ENCODE measurements at regions not wholly inside any gene's neighbourhood (a gene's known extent, or its start where the extent isn't known, plus 50 kb on each side); places are given as distances from the start of the nearest gene placed in this dataset.

GRCh38 chr3:56896357-56896756 lies 94.6 kb upstream of the ARHGEF3 start:
- in situ Hi-C loops (cut with HindIII; ENCODE audit: low pct_unique_long_range_greater_than_20kb, low sequenced_read_pairs) (no loop called here), intact Hi-C loops (cut with micrococcal nuclease; ENCODE audit: unreplicated experiment) (no loop called here)
- BruUV-seq (replicated peaks), result no TSS peak
- TF ChIP-seq, protein P1, sequence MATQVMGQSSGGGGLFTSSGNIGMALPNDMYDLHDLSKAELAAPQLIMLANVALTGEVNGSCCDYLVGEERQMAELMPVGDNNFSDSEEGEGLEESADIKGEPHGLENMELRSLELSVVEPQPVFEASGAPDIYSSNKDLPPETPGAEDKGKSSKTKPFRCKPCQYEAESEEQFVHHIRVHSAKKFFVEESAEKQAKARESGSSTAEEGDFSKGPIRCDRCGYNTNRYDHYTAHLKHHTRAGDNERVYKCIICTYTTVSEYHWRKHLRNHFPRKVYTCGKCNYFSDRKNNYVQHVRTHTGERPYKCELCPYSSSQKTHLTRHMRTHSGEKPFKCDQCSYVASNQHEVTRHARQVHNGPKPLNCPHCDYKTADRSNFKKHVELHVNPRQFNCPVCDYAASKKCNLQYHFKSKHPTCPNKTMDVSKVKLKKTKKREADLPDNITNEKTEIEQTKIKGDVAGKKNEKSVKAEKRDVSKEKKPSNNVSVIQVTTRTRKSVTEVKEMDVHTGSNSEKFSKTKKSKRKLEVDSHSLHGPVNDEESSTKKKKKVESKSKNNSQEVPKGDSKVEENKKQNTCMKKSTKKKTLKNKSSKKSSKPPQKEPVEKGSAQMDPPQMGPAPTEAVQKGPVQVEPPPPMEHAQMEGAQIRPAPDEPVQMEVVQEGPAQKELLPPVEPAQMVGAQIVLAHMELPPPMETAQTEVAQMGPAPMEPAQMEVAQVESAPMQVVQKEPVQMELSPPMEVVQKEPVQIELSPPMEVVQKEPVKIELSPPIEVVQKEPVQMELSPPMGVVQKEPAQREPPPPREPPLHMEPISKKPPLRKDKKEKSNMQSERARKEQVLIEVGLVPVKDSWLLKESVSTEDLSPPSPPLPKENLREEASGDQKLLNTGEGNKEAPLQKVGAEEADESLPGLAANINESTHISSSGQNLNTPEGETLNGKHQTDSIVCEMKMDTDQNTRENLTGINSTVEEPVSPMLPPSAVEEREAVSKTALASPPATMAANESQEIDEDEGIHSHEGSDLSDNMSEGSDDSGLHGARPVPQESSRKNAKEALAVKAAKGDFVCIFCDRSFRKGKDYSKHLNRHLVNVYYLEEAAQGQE (IDR thresholded peaks at IDR 0.05; ENCODE audit: insufficient read depth in 1 of 2, low read depth in 2 of 2, low read length in 1 of 2), result no peak
- TF ChIP-seq CTCF (IDR thresholded peaks at IDR 0.05) (no peak), TCF7L2 (IDR thresholded peaks at IDR 0.05; ENCODE audit: low read depth, low read length) (no peak), SIN3A (IDR thresholded peaks at IDR 0.05; ENCODE audit: borderline replicate concordance, insufficient read depth, low read depth, low read length) (no peak), POLR2AphosphoS5 (IDR thresholded peaks at IDR 0.05; ENCODE audit: low read depth, low read length) (no peak)
- CTCF ChIA-PET, result no interaction called here
- Histone ChIP-seq H3K4me1 (ENCODE audit: control insufficient read depth, insufficient read depth, low read length) (no peaks in the 10 kb centered on the region), H3K9me3 (ENCODE audit: control insufficient read depth, insufficient read depth, low read depth, low read length) (no peaks in the 10 kb centered on the region), H3K27me3 (ENCODE audit: control insufficient read depth, insufficient read depth, low read length) (no peaks in the 10 kb centered on the region), H3K36me3 (ENCODE audit: control insufficient read depth, insufficient read depth, low read length) (no peaks in the 10 kb centered on the region), H3K27ac (ENCODE audit: low read length) (no peak overlapping the region), H3K4me3 (ENCODE audit: low read depth in 2 of 2, low read length in 2 of 2) (no peak overlapping the region)
- ATAC-seq (no peak), DNase-seq (ENCODE audit: low read depth, low spot score) (no peak)
- POLR2A ChIA-PET, result no interaction called here

GRCh38 chr3:56894881-56895431 lies 93.2 kb upstream of the ARHGEF3 start:
- TF ChIP-seq POLR2AphosphoS5 (IDR thresholded peaks at IDR 0.05; ENCODE audit: low read depth, low read length) (no peak), CTCF (IDR thresholded peaks at IDR 0.05) (no peak), SIN3A (IDR thresholded peaks at IDR 0.05; ENCODE audit: borderline replicate concordance, insufficient read depth, low read depth, low read length) (no peak), TCF7L2 (IDR thresholded peaks at IDR 0.05; ENCODE audit: low read depth, low read length) (no peak)
- TF ChIP-seq, protein P1 (IDR thresholded peaks at IDR 0.05; ENCODE audit: insufficient read depth in 1 of 2, low read depth in 2 of 2, low read length in 1 of 2), result no peak
- intact Hi-C loops (cut with micrococcal nuclease; ENCODE audit: unreplicated experiment) (no loop called here), in situ Hi-C loops (cut with HindIII; ENCODE audit: low pct_unique_long_range_greater_than_20kb, low sequenced_read_pairs) (no loop called here)
- H3K27me3 ChIP-seq (ENCODE audit: control insufficient read depth, insufficient read depth, low read length), result no peaks in the 10 kb centered on the region
- DNase-seq (ENCODE audit: low read depth, low spot score) (no peak), ATAC-seq (no peak)
- no peaks in the 10 kb centered on the region for H3K4me1 ChIP-seq (ENCODE audit: control insufficient read depth, insufficient read depth, low read length)
- ChIA-PET POLR2A (no interaction called here), CTCF (no interaction called here)
- BruUV-seq (replicated peaks), result no TSS peak
- H3K36me3 ChIP-seq (ENCODE audit: control insufficient read depth, insufficient read depth, low read length), result no peaks in the 10 kb centered on the region
- no peak overlapping the region for H3K27ac ChIP-seq (ENCODE audit: low read length)
- no peaks in the 10 kb centered on the region for H3K9me3 ChIP-seq (ENCODE audit: control insufficient read depth, insufficient read depth, low read depth, low read length)
- H3K4me3 ChIP-seq (ENCODE audit: low read depth in 2 of 2, low read length in 2 of 2), result no peak overlapping the region
